NOMO-1 (cell line): ENCODE measurements at regions not wholly inside any gene's neighbourhood (a gene's known extent, or its start where the extent isn't known, plus 50 kb on each side); places are given as distances from the start of the nearest gene placed in this dataset.

Experiments used
- DNase-seq, 2 experiments: peaks; one replicate each; lab custom pipeline; 2025; ENCODE audit not compliant: unreplicated experiment in 2 of 2; lab: John Stamatoyannopoulos, UW

- DNase-seq, result no peak
These were observed 319.4 kb downstream of the TLR4 start for GRCh38 chr9:118023644-118024043.

- DNase-seq, result no peak
These were observed 324.0 kb downstream of the TLR4 start for GRCh38 chr9:118028225-118028624.

- DNase-seq, result no peak
These were observed 325.2 kb downstream of the TLR4 start for GRCh38 chr9:118029425-118029824.

GRCh38 chr9:118034701-118035100, 330.5 kb downstream of the TLR4 start:
- no peak for DNase-seq

- no peak for DNase-seq
These were observed 334.5 kb downstream of the TLR4 start for GRCh38 chr9:118038713-118039112.

- no peak for DNase-seq
These were observed 354.0 kb downstream of the TLR4 start for GRCh38 chr9:118058227-118058626.

- peak; percentile 7 to 12 for DNase-seq
These were observed 355.5 kb downstream of the TLR4 start for GRCh38 chr9:118059484-118060278.

GRCh38 chr9:118083161-118083560, 379.0 kb downstream of the TLR4 start:
- DNase-seq, result no peak

- peak in 1 of 2 experiments; percentile 39 for DNase-seq
These were observed 383.9 kb downstream of the TLR4 start for GRCh38 chr9:118088090-118088489.

- no peak for DNase-seq
These were observed 387.0 kb downstream of the TLR4 start for GRCh38 chr9:118091226-118091625.

GRCh38 chr9:118091711-118092500, 387.7 kb downstream of the TLR4 start:
- no peak for DNase-seq

- no peak for DNase-seq
These were observed 390.2 kb downstream of the TLR4 start for GRCh38 chr9:118094387-118094786.

- DNase-seq, result no peak
These were observed 396.6 kb downstream of the TLR4 start for GRCh38 chr9:118100529-118101419.

- DNase-seq, result no peak
These were observed 400.2 kb downstream of the TLR4 start for GRCh38 chr9:118104363-118104762.

GRCh38 chr9:118108971-118109370, 404.8 kb downstream of the TLR4 start:
- DNase-seq, result no peak

- DNase-seq, result no peak
These were observed 405.3 kb downstream of the TLR4 start for GRCh38 chr9:118109542-118109941.

GRCh38 chr9:118121361-118121760, 417.2 kb downstream of the TLR4 start:
- DNase-seq, result no peak

- DNase-seq, result no peak
These were observed 424.1 kb downstream of the TLR4 start for GRCh38 chr9:118128313-118128712.

- no peak for DNase-seq
These were observed 425.3 kb downstream of the TLR4 start for GRCh38 chr9:118129541-118129940.

- no peak for DNase-seq
These were observed 444.8 kb downstream of the TLR4 start for GRCh38 chr9:118148990-118149389.

- DNase-seq, result no peak
These were observed 452.6 kb downstream of the TLR4 start for GRCh38 chr9:118156846-118157245.
